GM12878 (cell line): ENCODE measurements at regions not wholly inside any gene's neighbourhood (a gene's known extent, or its start where the extent isn't known, plus 50 kb on each side); places are given as distances from the start of the nearest gene placed in this dataset.

Source experiments
- ATAC-seq: fragments of 200-7000 bp; cut with Tn5 transposase; 3 replicates; pipeline ENCODE4 v1.9.1; 2020; ENCODE audit warnings: mild to moderate bottlenecking, moderate library complexity
- BruUV-seq: library from RNA; stranded (reverse); fragments of 400-500 nt; replicated peaks from 2 replicates; lab custom pipeline; 2021; lab: Mats Ljungman, UMichigan
- CTCF ChIA-PET: fragments of 300-600 bp; sonication (Branson Sonifier 250); formaldehyde crosslinking; extraction: SDS; loops from one replicate; lab custom pipeline; 2021; ENCODE audit warnings: inconsistent platforms; lab: Yijun Ruan, JAX
- POLR2A ChIA-PET: fragments of 350-600 bp; formaldehyde crosslinking; extraction: SDS; loops from one replicate; lab custom pipeline; 2021; ENCODE audit warnings: inconsistent platforms; lab: Charles Lee
- RAD21 ChIA-PET: fragments of 300-600 bp; sonication (Branson Sonifier 250); formaldehyde crosslinking; loops from one replicate; lab custom pipeline; 2023; ENCODE audit warnings: antibody characterized with exemption; ENCODE audit not compliant: unreplicated experiment; lab: Charles Lee
- SMC1A ChIA-PET: fragments of 300-600 bp; sonication (Branson Sonifier 250); formaldehyde crosslinking; loops from one replicate; lab custom pipeline; 2023; ENCODE audit not compliant: unreplicated experiment, uncharacterized antibody; lab: Charles Lee
- DNase-seq: peaks from one replicate; pipeline ENCODE4 v3.0.0-alpha.2; 2011; ENCODE audit warnings: low read depth, low spot score
- FAIRE-seq: peaks from 3 replicates; lab custom pipeline; 2011; peaks lifted over from hg19 to GRCh38; lab: Jason Lieb, UNC
- H2AFZ ChIP-seq: 2 replicates; pipeline ENCODE4 v1.6.0; 2011; ENCODE audit warnings: low read depth, low read length, control low read depth; ENCODE audit not compliant: control insufficient read depth
- H3K27ac ChIP-seq: 2 replicates; pipeline ENCODE4 v1.5.1; 2011; ENCODE audit warnings: control low read depth; ENCODE audit not compliant: control insufficient read depth, insufficient read depth
- H3K27me3 ChIP-seq, 2 experiments: replicated peaks in 1 of 2; 2 replicates each; pipeline versions ENCODE4 v1.6.0 to v1.6.1; 2011; ENCODE audit warnings: low read length in 1 of 2; ENCODE audit not compliant: control insufficient read depth in 2 of 2, insufficient read depth in 2 of 2
- H3K36me3 ChIP-seq, 2 experiments: 2 replicates each; pipeline ENCODE4 v1.5.1; 2011; ENCODE audit warnings: low read length in 1 of 2; ENCODE audit not compliant: control insufficient read depth in 2 of 2, insufficient read depth in 2 of 2
- H3K4me1 ChIP-seq: 2 replicates; pipeline ENCODE4 v1.6.1; 2011; ENCODE audit warnings: mild to moderate bottlenecking, low read length, moderate library complexity, mixed read lengths; ENCODE audit not compliant: control insufficient read depth, insufficient read depth
- H3K4me2 ChIP-seq: 2 replicates; pipeline ENCODE4 v1.6.0; 2011; ENCODE audit warnings: control low read depth; ENCODE audit not compliant: control insufficient read depth, insufficient read depth
- H3K4me3 ChIP-seq: fragments of 200-600 bp; sonication (generic); 2 replicates; pipeline ENCODE4 v1.5.1; 2016
- H3K79me2 ChIP-seq: 2 replicates; pipeline ENCODE4 v1.6.0; 2011; ENCODE audit warnings: low read length; ENCODE audit not compliant: control insufficient read depth, insufficient read depth
- H3K9ac ChIP-seq: 2 replicates; pipeline ENCODE4 v1.8.0; 2011; ENCODE audit warnings: low read length, control low read depth, mixed read lengths; ENCODE audit not compliant: control insufficient read depth, insufficient read depth
- H3K9me3 ChIP-seq: replicated peaks from 3 replicates; pipeline ENCODE4 v1.5.1; 2011; ENCODE audit warnings: mild to moderate bottlenecking, low read length; ENCODE audit not compliant: control insufficient read depth, insufficient read depth
- H4K20me1 ChIP-seq: 2 replicates; pipeline ENCODE4 v1.6.0; 2011; ENCODE audit not compliant: control insufficient read depth, insufficient read depth
- ASH2L ChIP-seq: fragments of 300-600, 200-600 bp; sonication (generic); IDR thresholded peaks from 2 replicates; pipeline ENCODE4 v1.6.1; 2017; ENCODE audit warnings: low read depth, mild to moderate bottlenecking, borderline replicate concordance
- CBX3 ChIP-seq: fragments of 200-600 bp; sonication (generic); IDR thresholded peaks from 2 replicates; pipeline ENCODE4 v1.6.1; 2016; ENCODE audit warnings: low read depth, borderline replicate concordance
- E2F4 ChIP-seq: IDR thresholded peaks from 2 replicates; pipeline ENCODE4 v1.6.1; 2012; ENCODE audit warnings: low read depth, low read length, improper control_type of control experiment
- IKZF1 ChIP-seq: fragments of 450-650 bp; conservative IDR thresholded peaks from 2 replicates; pipeline ENCODE4 v1.6.1; 2017; ENCODE audit warnings: antibody characterized with exemption, mild to moderate bottlenecking
- JUNB ChIP-seq: IDR thresholded peaks from 2 replicates; pipeline ENCODE4 v1.6.1; 2016; ENCODE audit warnings: antibody characterized with exemption, mild to moderate bottlenecking
- MEF2A ChIP-seq: IDR thresholded peaks from 2 replicates; pipeline ENCODE4 v1.6.1; 2011; ENCODE audit warnings: low read depth, mild to moderate bottlenecking, low read length, moderate library complexity; ENCODE audit not compliant: insufficient read depth
- PBX3 ChIP-seq: IDR thresholded peaks from 2 replicates; pipeline ENCODE4 v1.6.1; 2011; ENCODE audit warnings: mild to moderate bottlenecking, low read depth, low read length, moderate library complexity; ENCODE audit not compliant: insufficient replicate concordance
- PKNOX1 ChIP-seq: fragments of 450-650 bp; IDR thresholded peaks from 2 replicates; pipeline ENCODE4 v1.6.1; 2016; ENCODE audit warnings: mild to moderate bottlenecking
- RAD51 ChIP-seq: fragments of 450-650 bp; IDR thresholded peaks from 2 replicates; pipeline ENCODE4 v1.6.1; 2016; ENCODE audit warnings: moderate library complexity, mild to moderate bottlenecking, inconsistent platforms
- ZNF217 ChIP-seq: fragments of 450-650 bp; IDR thresholded peaks from 2 replicates; pipeline ENCODE4 v1.6.1; 2017; ENCODE audit warnings: antibody characterized with exemption, mild to moderate bottlenecking
- WGBS: methylation state at CpG from one replicate; pipeline ENCODE4 v1.1.6; 2016; ENCODE audit warnings: low lambda C conversion rate; ENCODE audit not compliant: insufficient replicate concordance, insufficient coverage; ENCODE audit errors: missing lambda C conversion rate; 5-methylcytosine and 5-hydroxymethylcytosine counted together
- in situ Hi-C: fragments of 300-500 bp; cut with MboI; formaldehyde crosslinking; loops from 9 replicates; pipeline ENCODE4 v1.14.3; 2018; ENCODE audit warnings: mixed read lengths
- intact Hi-C: fragments of 100-400 bp; cut with micrococcal nuclease; formaldehyde crosslinking; loops from one replicate; pipeline ENCODE4 v1.14.2; 2022; ENCODE audit not compliant: unreplicated experiment

GRCh38 chr6:2542101-2542857 is 208.4 kb downstream of the MYLK4 start:
- ATAC-seq (no peak), FAIRE-seq (no peak), DNase-seq (no peak)
- TF ChIP-seq MEF2A (no peak), IKZF1 (no peak), PBX3 (no peak), ASH2L (no peak), JUNB (no peak), ZNF217 (no peak), CBX3 (no peak), RAD51 (no peak), E2F4 (no peak), PKNOX1 (no peak)
- RAD21 ChIA-PET = no interaction called here
- BruUV-seq = no TSS peak
- Histone ChIP-seq H3K4me3 (no peak overlapping the region), H3K9me3 (no peaks in the 10 kb centered on the region), H3K27me3 (peaks cover 0 to 2% of the 10 kb centered on the region in 2 experiments; a peak in 1 of 4 replicates), H3K9ac (no peak overlapping the region), H2AFZ (no peak overlapping the region), H3K27ac (no peak overlapping the region), H4K20me1 (no peaks in the 10 kb centered on the region; the same call in 1 of the 2 replicates), H3K4me2 (no peak overlapping the region), H3K36me3 (no peaks in the 10 kb centered on the region), H3K79me2 (no peaks in the 10 kb centered on the region), H3K4me1 (peaks cover 10% of the 10 kb centered on the region)
- intact Hi-C loops = no loop called here
- SMC1A ChIA-PET = interaction anchor here (0.8 kb wide), 1 partner anchor 8 kb away, joined by 4 read pairs; no protein-coding TSS in a partner anchor
- POLR2A ChIA-PET = no interaction called here
- CTCF ChIA-PET = no interaction called here
- WGBS = 27% methylated on average over 8 of the region's 8 CpGs
- in situ Hi-C loops = no loop called here
